CD14-positive monocyte (primary cell): ENCODE measurements at regions not wholly inside any gene's neighbourhood (a gene's known extent, or its start where the extent isn't known, plus 50 kb on each side); places are given as distances from the start of the nearest gene placed in this dataset.
A peak's percentile ranks its signal among the peaks of the same experiment; 100 is the strongest.
"Not testable (repeated sequence)": the region's sequence is repeated elsewhere in the genome, so short reads cannot be mapped to it uniquely, and the experiment has no call there.

Experiments
- DNase-seq, 3 donors: peaks; one replicate each; pipeline ENCODE4 v3.0.0-alpha.2; 2011 to 2022
- H2AFZ ChIP-seq: 2 replicates; pipeline ENCODE4 v1.6.0; 2012; ENCODE audit warnings: mild to moderate bottlenecking, low read depth, low read length, inconsistent platforms; ENCODE audit not compliant: insufficient read depth, poor library complexity, severe bottlenecking
- H3K27ac ChIP-seq, 2 donors: 1 replicate in 1 of 2; 2 replicates in 1 of 2; pipeline ENCODE4 v1.5.1; 2012 to 2013; ENCODE audit warnings: low read length in 2 of 2, control low read depth in 1 of 2, inconsistent platforms in 1 of 2, low read depth in 1 of 2, mild to moderate bottlenecking in 1 of 2
- H3K27me3 ChIP-seq, 2 donors: one replicate each; pipeline versions ENCODE4 v1.6.0 to v1.6.1; 2011 to 2013; ENCODE audit warnings: low read length in 2 of 2; ENCODE audit not compliant: control insufficient read depth in 2 of 2, insufficient read depth in 2 of 2
- H3K36me3 ChIP-seq, 2 donors: replicated peaks in 1 of 2; 1 replicate in 1 of 2; 2 replicates in 1 of 2; pipeline versions ENCODE4 v1.5.1 to v1.6.1; 2012 to 2013; ENCODE audit warnings: low read length in 2 of 2, control low read depth in 1 of 2, inconsistent platforms in 1 of 2, mild to moderate bottlenecking in 1 of 2; ENCODE audit not compliant: insufficient read depth in 2 of 2, control insufficient read depth in 1 of 2
- H3K4me1 ChIP-seq, 2 donors: 1 replicate in 1 of 2; 2 replicates in 1 of 2; pipeline versions ENCODE4 v1.5.1 to v1.6.1; 2012 to 2013; ENCODE audit warnings: low read length in 2 of 2, control low read depth in 1 of 2, inconsistent platforms in 1 of 2, mild to moderate bottlenecking in 1 of 2, moderate library complexity in 1 of 2; ENCODE audit not compliant: insufficient read depth in 2 of 2, control insufficient read depth in 1 of 2
- H3K4me2 ChIP-seq: replicated peaks from 2 replicates; pipeline ENCODE3; 2012; ENCODE audit warnings: low read length, moderate library complexity, mild to moderate bottlenecking; ENCODE audit not compliant: poor library complexity, severe bottlenecking; ENCODE audit errors: extremely low read depth
- H3K4me3 ChIP-seq, 3 experiments: fragments of 200-600 bp in 1 of 3; sonication (generic) in 1 of 3; replicated peaks in 1 of 3; 1 replicate in 2 of 3; 2 replicates in 1 of 3; pipeline ENCODE4 v1.5.1; 2011 to 2013; ENCODE audit warnings: low read length in 3 of 3, mild to moderate bottlenecking in 3 of 3, control low read depth in 2 of 3, low read depth in 2 of 3, inconsistent platforms in 1 of 3, moderate library complexity in 1 of 3
- H3K79me2 ChIP-seq: 2 replicates; pipeline ENCODE4 v1.6.0; 2012; ENCODE audit warnings: mild to moderate bottlenecking, control low read depth, inconsistent platforms, low read length, moderate library complexity; ENCODE audit not compliant: insufficient read depth
- H3K9ac ChIP-seq: 2 replicates; pipeline ENCODE4 v1.6.0; 2017; ENCODE audit warnings: low read length, mild to moderate bottlenecking; ENCODE audit not compliant: insufficient read depth, poor library complexity, severe bottlenecking
- H3K9me3 ChIP-seq, 2 donors: replicated peaks in 1 of 2; 1 replicate in 1 of 2; 2 replicates in 1 of 2; pipeline versions ENCODE4 v1.5.1 to v1.6.1; 2012 to 2013; ENCODE audit warnings: low read length in 2 of 2, control low read depth in 1 of 2; ENCODE audit not compliant: control insufficient read depth in 1 of 2, insufficient read depth in 1 of 2
- H4K20me1 ChIP-seq: 2 replicates; pipeline ENCODE4 v1.6.0; 2012; ENCODE audit warnings: mild to moderate bottlenecking, low read length, control low read depth, moderate library complexity; ENCODE audit not compliant: insufficient read depth
- H3K27ac Mint-ChIP-seq, 7 donors: one replicate each; pipeline ENCODE4 v1.8.0; 2020; ENCODE audit warnings: mild to moderate bottlenecking in 7 of 7, mixed read lengths in 7 of 7, moderate library complexity in 6 of 7, inconsistent platforms in 2 of 7
- H3K27me3 Mint-ChIP-seq, 3 donors: one replicate each; pipeline ENCODE4 v1.8.0; 2021 to 2022; ENCODE audit warnings: low read depth in 3 of 3, mild to moderate bottlenecking in 3 of 3, mixed read lengths in 3 of 3, moderate library complexity in 3 of 3, inconsistent platforms in 1 of 3
- H3K36me3 Mint-ChIP-seq, 2 donors: one replicate each; pipeline ENCODE4 v1.8.0; 2020; ENCODE audit warnings: mixed read lengths in 2 of 2, inconsistent platforms in 1 of 2, mild to moderate bottlenecking in 1 of 2
- H3K4me1 Mint-ChIP-seq: one replicate; pipeline ENCODE4 v1.8.0; 2020; ENCODE audit warnings: mild to moderate bottlenecking, mixed read lengths
- H3K4me3 Mint-ChIP-seq, 2 donors: one replicate each; pipeline ENCODE4 v1.8.0; 2020; ENCODE audit warnings: mild to moderate bottlenecking in 2 of 2, mixed read lengths in 2 of 2, moderate library complexity in 1 of 2
- H3K9me3 Mint-ChIP-seq, 7 donors: one replicate each; pipeline ENCODE4 v1.8.0; 2020 to 2022; ENCODE audit warnings: mixed read lengths in 7 of 7, mild to moderate bottlenecking in 6 of 7, moderate library complexity in 6 of 7, inconsistent platforms in 2 of 7
- CTCF ChIP-seq: fragments of 200-600 bp; IDR thresholded peaks from one replicate; pipeline ENCODE4 v1.8.0; 2022; ENCODE audit warnings: antibody characterized with exemption, mild to moderate bottlenecking
- WGBS: methylation state at CpG from one replicate; pipeline ENCODE4 v1.1.5; 2013; ENCODE audit warnings: missing lambda C conversion rate; ENCODE audit not compliant: insufficient coverage; 5-methylcytosine and 5-hydroxymethylcytosine counted together
- intact Hi-C, 2 donors: fragments of 100-400 bp; cut with micrococcal nuclease; formaldehyde crosslinking; loops; one replicate each; pipeline versions ENCODE4 v1.15.0 to v1.15.1; 2023

GRCh38 chr6:11880156-11880555, 101.6 kb upstream of the ADTRP start:
- H3K9ac ChIP-seq, DNase-seq, H3K4me3 ChIP-seq, H3K36me3 ChIP-seq, H3K4me1 ChIP-seq, H3K27me3 ChIP-seq, H4K20me1 ChIP-seq, intact Hi-C loops, H3K9me3 ChIP-seq, H3K4me2 ChIP-seq, H3K36me3 Mint-ChIP-seq, H2AFZ ChIP-seq, H3K79me2 ChIP-seq, H3K27ac ChIP-seq, H3K4me1 Mint-ChIP-seq, H3K27me3 Mint-ChIP-seq, H3K4me3 Mint-ChIP-seq: not testable (repeated sequence)
- Mint-ChIP-seq H3K27ac (peak overlapping the region in 1 of 7 donors; percentile 18), H3K9me3 (peaks cover 10 to 24% (median 12%) of the 10 kb centered on the region in 7 donors)
- WGBS, result no CpG with 5 or more reads among the region's 4 CpGs

- 100% methylated on average over 1 of the region's 3 CpGs for WGBS
- Mint-ChIP-seq H3K4me3 (no peak overlapping the region), H3K36me3 (no peaks in the 10 kb centered on the region), H3K4me1 (no peaks in the 10 kb centered on the region), H3K27me3 (peaks cover 0 to 2% (median 2%) of the 10 kb centered on the region in 3 donors), H3K9me3 (peaks cover 10 to 25% (median 13%) of the 10 kb centered on the region in 7 donors), H3K27ac (no peak overlapping the region)
- no peak for TF ChIP-seq CTCF
- no peak overlapping the region for H3K4me3 ChIP-seq
- no peak for DNase-seq
- no peaks in the 10 kb centered on the region for H3K36me3 ChIP-seq
- H3K27ac ChIP-seq, result no peak overlapping the region
- H3K79me2 ChIP-seq, result no peaks in the 10 kb centered on the region
- intact Hi-C loops, result no loop called here
- no peaks in the 10 kb centered on the region for H3K27me3 ChIP-seq
- H3K4me1 ChIP-seq, result no peaks in the 10 kb centered on the region
- peaks cover 0 to 7% of the 10 kb centered on the region in 2 donors for H3K9me3 ChIP-seq
- H3K9ac ChIP-seq, result no peak overlapping the region
- H3K4me2 ChIP-seq, result no peak overlapping the region
- no peaks in the 10 kb centered on the region for H4K20me1 ChIP-seq
- H2AFZ ChIP-seq, result no peak overlapping the region
Measured at GRCh38 chr6:11878735-11879134, 100.1 kb upstream of the ADTRP start.
